Tibial nerve (tissue), 3 donors: ENCODE measurements at regions not wholly inside any gene's neighbourhood (a gene's known extent, or its start where the extent isn't known, plus 50 kb on each side); places are given as distances from the start of the nearest gene placed in this dataset.

ENCODE experiments used
- CTCF ChIP-seq, 5 experiments: fragments of 200-600 bp in 3 of 5; fragments of 450-650 bp in 2 of 5; sonication (generic) in 3 of 5; IDR thresholded peaks; one replicate each; pipeline ENCODE4 v1.5.1; 2016 to 2019; ENCODE audit warnings: antibody characterized with exemption in 5 of 5, mild to moderate bottlenecking in 3 of 5, moderate library complexity in 2 of 5
- POLR2A ChIP-seq, 2 donors: fragments of 450-650 bp; IDR thresholded peaks; one replicate each; pipeline ENCODE4 v1.6.1; 2017; ENCODE audit warnings: antibody characterized with exemption in 2 of 2, mild to moderate bottlenecking in 2 of 2, moderate library complexity in 2 of 2

GRCh38 chr1:37420456-37420855 lies 53.9 kb upstream of the ZC3H12A start:
- no peak for TF ChIP-seq CTCF (IDR thresholded peaks at IDR 0.05)
- no peak for TF ChIP-seq POLR2A (IDR thresholded peaks at IDR 0.05)
